Astrocyte of the spinal cord (primary cell): ENCODE measurements at regions not wholly inside any gene's neighbourhood (a gene's known extent, or its start where the extent isn't known, plus 50 kb on each side); places are given as distances from the start of the nearest gene placed in this dataset.

Source experiments
- DNase-seq: peaks from one replicate; pipeline ENCODE4 v3.0.0; 2011; ENCODE audit warnings: low read depth, low spot score
- H3K4me3 ChIP-seq: 2 replicates; pipeline ENCODE4 v1.5.1; 2011; ENCODE audit warnings: low read depth, mild to moderate bottlenecking, low read length, moderate library complexity
- CTCF ChIP-seq: IDR thresholded peaks from 2 replicates; pipeline ENCODE4 v1.5.1; 2012; ENCODE audit warnings: low read depth, mild to moderate bottlenecking, low read length, inconsistent platforms
- in situ Hi-C: cut with HindIII; loops from 2 replicates; pipeline ENCODE4 v1.10.0; 2017; ENCODE audit warnings: low sequenced_read_pairs

- in situ Hi-C loops: no loop called here
- no peak overlapping the region for H3K4me3 ChIP-seq
- DNase-seq: no peak
- TF ChIP-seq CTCF: no peak
Observed at GRCh38 chr16:8088820-8089338, 501.4 kb downstream of the TMEM114 start.

- no peak for DNase-seq
- H3K4me3 ChIP-seq: no peak overlapping the region
- no peak for TF ChIP-seq CTCF
- in situ Hi-C loops: no loop called here
Observed at GRCh38 chr16:8087597-8088289, 502.6 kb downstream of the TMEM114 start.

- DNase-seq: no peak
- TF ChIP-seq CTCF: no peak
- in situ Hi-C loops: no loop called here
- H3K4me3 ChIP-seq: no peak overlapping the region
Observed at GRCh38 chr16:8087146-8087545, 503.2 kb downstream of the TMEM114 start.

- no peak overlapping the region for H3K4me3 ChIP-seq
- in situ Hi-C loops: no loop called here
- DNase-seq: no peak
- no peak for TF ChIP-seq CTCF
Observed at GRCh38 chr16:8084882-8085281, 505.4 kb downstream of the TMEM114 start.

GRCh38 chr16:8084302-8084701 is 506.0 kb downstream of the TMEM114 start:
- no peak overlapping the region for H3K4me3 ChIP-seq
- in situ Hi-C loops: no loop called here
- TF ChIP-seq CTCF: no peak
- DNase-seq: no peak

GRCh38 chr16:8083560-8083959 is 506.8 kb downstream of the TMEM114 start:
- in situ Hi-C loops: no loop called here
- DNase-seq: no peak
- no peak overlapping the region for H3K4me3 ChIP-seq
- TF ChIP-seq CTCF: no peak

GRCh38 chr16:8080817-8081216 is 509.5 kb downstream of the TMEM114 start:
- H3K4me3 ChIP-seq: no peak overlapping the region
- no peak for DNase-seq
- in situ Hi-C loops: no loop called here
- TF ChIP-seq CTCF: no peak
